SH-SY5Y (cell line): ENCODE measurements at regions not wholly inside any gene's neighbourhood (a gene's known extent, or its start where the extent isn't known, plus 50 kb on each side); places are given as distances from the start of the nearest gene placed in this dataset.

ENCODE experiments used
- GATA2 ChIP-seq: IDR thresholded peaks from 2 replicates; pipeline ENCODE4 v1.6.1; 2011; ENCODE audit warnings: mild to moderate bottlenecking, low read depth, low read length
- GATA3 ChIP-seq: IDR thresholded peaks from 2 replicates; pipeline ENCODE4 v1.6.1; 2011; ENCODE audit warnings: low read depth, mild to moderate bottlenecking, low read length, moderate library complexity

DNA sequence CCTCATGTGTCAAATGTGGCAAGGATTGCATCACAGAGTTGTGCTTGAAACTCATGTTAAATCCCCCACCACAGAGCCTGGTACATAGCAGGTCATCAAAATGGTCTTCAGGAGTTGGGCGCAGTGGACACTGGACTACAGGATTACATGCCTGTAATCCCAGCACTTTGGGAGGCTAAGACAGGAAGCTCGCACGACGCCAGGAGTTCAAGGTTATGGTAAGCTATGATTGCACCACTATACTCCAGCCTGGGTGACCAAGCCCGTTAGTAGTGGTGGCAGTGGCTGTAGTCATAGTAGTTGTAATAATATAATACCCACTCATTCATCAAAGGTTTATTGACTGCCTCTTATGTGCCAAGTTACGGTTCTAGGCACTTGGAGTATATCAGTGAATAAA, 123.4 kb upstream of the IRF2BP2 start:
- TF ChIP-seq GATA2 = no peak
- TF ChIP-seq GATA3 = no peak
